HG03097 (cell line): ENCODE measurements at regions not wholly inside any gene's neighbourhood (a gene's known extent, or its start where the extent isn't known, plus 50 kb on each side); places are given as distances from the start of the nearest gene placed in this dataset.
"Not testable (repeated sequence)": the region's sequence is repeated elsewhere in the genome, so short reads cannot be mapped to it uniquely, and the experiment has no call there.

Experiments
- ATAC-seq: cut with Tn5 transposase; IDR thresholded peaks from one replicate; pipeline ENCODE4 v1.9.1; 2021; ENCODE audit not compliant: unreplicated experiment, low FRiP score

DNA sequence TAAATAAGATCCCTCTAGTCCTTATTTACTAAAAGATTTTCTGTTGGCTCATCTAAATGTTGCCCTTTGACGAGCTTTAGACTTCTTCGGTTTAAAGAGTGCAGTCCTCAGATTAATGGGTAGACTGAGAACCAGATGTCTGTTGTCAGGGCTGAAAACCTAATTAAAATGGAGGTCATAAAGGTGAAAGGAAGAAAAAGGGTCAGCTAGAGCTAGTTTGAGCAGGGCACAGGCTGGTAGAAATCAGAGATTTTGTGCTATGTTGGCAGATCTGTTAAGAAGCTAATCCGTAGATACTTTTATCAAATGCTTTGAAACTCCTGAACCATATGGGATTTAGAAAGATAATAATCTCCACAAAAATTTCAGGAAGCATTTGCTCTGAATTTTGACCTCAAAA lies 959.0 kb downstream of the PLA2G4A start:
- ATAC-seq = no peak

DNA sequence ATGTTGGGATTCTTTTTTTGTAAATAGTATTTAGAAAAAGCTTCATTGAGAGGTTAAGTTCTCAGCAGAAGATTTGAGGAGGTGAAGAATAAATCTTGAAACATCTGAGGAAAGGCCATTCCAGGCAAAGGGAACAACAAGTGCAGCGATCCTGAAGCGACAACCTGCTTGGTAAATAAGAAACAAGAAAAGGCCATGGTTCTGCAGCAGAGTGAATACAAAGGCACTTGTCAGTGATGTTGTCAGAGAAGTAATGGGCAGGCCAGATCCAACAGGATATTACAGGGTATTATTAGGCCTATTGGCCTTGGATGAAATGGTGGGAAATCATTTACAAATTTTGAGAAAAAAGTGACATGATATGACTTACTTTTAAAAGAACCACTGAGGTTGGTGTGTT lies 960.0 kb downstream of the PLA2G4A start:
- no peak for ATAC-seq

DNA sequence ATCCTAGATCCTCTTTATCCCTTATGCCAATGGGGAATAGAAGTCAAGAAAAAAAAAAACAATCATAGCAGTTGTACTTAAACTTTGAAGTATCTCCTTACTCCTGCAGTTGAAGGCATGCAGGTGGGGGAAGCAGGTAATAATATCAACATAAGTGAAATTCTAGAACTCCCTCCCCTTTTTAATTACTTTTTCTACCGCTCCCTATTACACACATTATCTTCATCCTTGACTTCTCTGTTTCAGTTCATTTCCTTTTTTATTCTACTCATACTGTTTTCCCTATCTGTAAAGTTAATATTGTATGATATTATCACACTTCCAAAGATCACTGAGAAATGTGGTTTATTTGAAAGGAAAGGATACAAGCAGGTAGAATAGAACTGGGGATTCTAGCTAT lies 962.0 kb downstream of the PLA2G4A start:
- ATAC-seq = no peak

DNA sequence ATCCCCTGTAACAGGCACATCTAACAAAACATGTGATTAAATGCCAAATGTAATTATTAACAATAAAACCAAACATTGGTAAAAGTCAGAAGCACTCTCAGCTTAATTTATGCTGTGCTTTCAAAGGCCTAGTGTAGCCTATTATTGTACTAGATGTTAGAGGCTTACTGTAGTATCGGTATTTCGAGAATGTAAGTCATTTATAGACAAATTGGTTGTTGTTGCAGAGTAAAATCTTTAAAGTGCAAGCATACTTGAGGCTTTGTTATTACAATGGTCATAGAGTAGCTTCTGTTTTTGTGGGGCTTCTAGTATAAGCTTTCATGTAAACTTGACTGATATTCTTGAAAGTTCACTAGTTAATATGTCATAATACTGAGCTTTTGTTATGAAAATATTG lies 965.8 kb downstream of the PLA2G4A start:
- ATAC-seq = no peak

DNA sequence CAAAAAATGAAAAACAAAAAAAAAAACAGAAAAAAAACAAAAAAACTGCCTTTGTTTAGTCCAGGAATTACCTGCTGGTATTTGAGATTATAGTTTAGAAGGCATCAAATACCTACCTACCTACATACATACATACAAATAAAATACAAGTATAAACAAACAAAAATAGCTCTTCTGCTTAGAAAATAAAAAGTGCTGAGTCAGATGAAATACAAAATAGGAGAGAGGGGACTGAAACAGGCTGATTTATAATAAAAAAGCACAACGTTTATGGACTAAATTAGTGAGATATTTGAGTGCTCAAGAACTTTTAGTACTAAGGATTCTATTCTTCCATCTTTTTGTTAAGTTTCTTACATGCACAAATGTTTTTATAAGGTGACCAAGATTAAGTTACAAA lies 980.8 kb downstream of the PLA2G4A start:
- no peak for ATAC-seq

DNA sequence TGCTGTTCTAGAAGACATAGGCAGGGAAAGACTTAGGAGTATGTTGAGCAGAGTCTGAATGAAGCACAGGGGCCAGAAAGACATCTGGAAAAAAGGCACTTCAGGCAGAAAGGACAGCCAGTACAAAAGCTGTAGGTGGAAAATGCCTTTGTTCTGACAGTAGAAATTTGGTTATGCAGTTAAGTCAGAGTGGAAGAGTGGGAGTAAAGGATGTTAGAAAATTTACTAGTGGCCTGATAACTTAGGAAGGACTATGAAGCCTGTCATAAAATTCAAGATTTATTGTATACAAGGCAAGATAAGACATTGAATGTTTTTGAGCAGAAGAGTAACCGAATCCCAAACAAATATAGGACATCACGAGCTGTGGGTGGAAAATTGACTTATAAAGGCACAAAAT lies 987.9 kb downstream of the PLA2G4A start:
- no peak for ATAC-seq

DNA sequence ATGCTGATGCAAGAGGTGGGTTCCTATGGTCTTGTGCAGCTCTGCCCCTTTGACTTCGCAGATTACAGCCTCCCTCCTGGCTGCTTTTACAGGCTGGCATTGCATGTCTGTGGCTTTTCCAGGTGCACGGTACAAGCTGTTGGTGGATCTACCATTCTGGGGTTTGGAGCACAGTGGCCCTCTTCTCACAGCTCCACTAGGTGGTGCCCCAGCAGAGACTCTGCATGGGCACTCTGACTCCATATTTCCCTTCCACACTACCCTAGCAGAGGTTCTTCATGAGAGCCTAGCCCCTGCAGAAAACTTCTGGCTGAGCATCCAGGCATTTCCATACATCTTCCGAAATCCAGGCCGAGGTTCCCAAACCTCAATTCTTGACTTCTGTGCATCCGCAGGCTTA lies 989.0 kb downstream of the PLA2G4A start:
- no peak for ATAC-seq

DNA sequence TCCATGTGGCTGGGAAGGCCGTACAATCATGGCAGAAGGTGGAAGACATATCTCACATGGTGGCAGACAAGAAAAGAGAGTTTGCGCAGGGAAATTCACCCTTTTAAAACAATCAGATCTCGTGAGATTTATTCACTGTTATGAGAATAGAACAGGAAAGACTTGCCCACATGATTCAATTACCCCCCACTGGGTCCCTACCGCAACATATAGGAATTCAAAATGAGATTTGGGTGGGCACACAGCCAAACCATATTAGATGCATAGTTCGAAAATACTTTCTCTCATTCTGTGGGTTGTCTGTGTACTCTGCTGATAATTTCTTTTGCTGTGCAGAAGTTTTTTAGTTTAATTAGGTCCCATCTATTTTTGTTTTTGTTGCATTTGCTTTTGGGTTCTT lies 990.3 kb downstream of the PLA2G4A start:
- ATAC-seq = no peak

DNA sequence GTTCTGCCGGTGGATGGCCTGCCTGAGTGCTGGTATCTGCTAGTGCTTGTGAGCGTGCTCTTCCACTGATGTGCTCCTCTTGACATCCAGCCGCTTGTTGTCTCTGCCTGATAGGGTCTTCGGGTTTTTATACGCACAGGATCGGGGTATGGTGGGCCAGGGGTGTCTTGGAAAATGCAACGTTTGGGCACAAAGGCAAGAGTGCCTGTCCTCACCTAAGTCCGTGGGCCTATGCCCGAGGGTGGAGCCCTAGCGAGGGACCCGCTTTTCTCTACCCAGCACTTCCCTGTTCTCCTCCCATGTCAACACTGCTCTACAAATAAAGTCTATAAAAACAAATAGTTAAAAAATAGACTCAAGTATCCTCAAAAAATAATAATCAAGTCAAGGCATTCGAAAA lies 1007.8 kb downstream of the PLA2G4A start:
- no peak for ATAC-seq

DNA sequence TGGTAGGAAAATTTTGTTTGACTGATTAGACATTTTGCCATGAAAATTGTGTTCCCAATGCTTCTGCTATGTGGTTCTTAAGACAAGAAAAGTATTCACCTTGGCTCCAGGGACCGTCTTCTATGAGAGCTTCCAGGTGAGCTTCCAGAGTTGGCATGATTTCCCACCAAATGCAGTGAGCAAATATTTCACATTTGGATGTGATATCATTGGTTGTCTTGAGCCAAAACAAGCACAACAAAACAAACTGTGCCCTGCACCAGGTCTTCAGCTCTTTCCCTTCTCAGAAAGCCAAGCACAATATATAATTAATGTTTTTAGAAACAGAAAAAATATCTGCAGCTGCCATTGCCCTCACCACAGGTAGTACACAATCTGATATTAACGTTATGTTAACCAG lies 1009.0 kb downstream of the PLA2G4A start:
- no peak for ATAC-seq

DNA sequence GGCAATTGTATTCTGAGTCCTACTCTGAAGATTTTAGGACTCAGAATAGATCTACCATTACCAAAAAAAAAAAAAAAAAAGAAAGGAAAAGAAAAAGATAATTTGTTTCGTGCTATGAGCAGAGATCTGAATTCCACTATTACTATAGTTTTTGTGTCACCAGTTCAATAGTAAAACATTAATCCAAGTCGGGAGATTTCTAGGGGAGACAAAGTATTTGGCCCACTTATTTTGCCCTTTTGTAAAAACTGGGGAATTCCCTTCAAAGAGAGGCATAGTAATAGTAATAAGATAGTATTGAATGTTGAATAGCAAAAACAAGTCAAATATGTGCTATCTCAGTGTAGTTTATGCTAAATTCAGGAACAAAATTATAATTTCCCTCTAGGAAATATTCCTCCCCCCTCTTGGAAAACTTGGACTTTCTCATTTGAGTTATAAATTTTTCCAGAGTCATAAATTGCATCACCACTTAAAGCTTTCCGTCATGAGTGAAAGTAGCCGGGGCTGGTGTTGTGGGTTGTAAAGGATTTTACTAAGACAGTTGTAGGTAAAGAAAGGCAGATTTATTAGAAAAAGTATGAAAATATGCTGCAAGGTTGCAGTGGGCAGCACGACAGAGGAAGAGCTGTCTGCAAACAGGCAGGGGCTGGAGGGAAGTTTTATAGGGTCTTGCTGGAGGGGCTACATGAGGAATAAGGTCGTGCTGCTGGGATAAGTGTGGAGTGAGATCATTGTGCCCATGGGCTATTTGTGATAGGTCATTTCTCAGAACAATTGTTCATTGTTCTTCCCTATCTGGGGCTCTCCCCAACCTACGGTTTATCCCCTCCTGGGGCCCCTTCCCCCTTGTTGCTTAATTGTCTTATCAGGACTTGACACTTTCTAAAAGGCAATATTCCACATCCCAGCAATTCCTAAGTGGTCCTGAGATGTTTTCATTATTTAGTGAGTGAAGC lies 1009.9 kb downstream of the PLA2G4A start:
- no peak for ATAC-seq

DNA sequence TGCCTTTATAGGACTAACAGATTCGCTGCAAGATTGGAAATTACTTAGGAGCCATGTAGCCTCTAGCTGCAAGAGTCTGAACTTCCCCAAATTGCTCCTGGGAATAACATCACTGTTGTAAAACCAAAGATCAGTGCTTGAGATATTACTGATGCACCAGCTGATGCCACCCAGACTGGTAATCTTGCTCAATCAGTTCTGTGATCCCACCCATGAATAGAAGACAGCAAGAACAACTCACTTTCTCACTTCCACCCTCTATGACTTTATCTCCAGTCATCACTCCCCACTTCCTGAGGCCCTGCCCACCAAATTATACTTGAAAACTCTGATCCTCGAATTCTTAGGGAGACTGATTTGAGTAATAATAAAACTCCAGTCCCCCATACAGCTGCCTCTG lies 1011.1 kb downstream of the PLA2G4A start:
- no peak for ATAC-seq

DNA sequence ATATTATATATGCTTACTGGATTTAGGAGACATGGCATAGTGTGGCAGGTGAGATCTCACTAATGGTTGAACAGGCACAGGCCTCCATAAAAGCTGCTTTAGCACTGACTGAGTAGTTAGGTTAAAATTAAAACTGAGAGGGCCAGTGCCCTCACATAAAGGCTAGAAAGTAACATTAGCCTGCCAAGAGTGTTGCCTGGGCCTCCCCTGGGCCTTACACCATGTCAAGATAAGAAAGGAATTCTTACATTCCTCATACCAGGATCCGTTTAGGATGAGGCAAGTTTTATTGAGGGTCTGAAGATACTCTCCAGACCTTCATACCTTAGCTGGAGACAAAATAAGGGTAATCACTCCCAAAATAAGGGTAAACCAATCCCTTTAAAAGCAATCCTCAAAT lies 1011.8 kb downstream of the PLA2G4A start:
- ATAC-seq = no peak

DNA sequence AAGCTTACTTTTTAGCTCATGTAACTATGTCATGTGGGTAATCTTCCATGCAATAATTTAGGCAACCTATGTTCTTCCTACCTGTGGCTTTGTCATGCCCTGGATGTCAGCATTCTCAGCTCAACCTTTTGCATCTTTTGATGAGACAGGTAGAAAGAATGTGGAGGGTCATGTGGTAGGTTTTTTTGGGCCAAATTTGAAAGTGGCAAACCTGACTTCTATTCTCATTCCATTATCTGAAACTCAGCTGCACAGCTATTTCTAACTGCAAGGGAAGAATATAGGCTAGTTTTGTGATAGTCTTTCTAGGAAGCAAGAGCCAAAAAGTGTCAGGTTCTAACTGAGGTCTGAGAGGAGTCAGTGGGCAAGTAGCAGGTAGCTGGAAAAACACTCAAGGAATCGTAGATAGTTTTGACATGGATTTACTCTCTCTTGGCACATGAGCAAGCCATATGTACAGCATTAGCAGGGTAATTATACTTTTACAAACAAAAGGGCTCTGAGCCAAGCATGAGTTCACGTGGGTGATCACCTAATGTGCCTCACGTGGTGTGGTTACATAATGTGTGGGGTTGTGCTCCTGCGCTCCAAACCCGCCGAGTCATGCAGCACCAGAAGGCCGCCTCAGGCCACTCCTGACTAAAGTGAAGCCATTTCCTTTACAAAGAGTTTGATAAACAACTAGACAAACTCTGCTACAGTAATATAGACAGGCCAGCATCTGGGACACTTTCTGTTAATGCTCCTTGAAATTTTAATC lies 1013.8 kb downstream of the PLA2G4A start:
- ATAC-seq = no peak

DNA sequence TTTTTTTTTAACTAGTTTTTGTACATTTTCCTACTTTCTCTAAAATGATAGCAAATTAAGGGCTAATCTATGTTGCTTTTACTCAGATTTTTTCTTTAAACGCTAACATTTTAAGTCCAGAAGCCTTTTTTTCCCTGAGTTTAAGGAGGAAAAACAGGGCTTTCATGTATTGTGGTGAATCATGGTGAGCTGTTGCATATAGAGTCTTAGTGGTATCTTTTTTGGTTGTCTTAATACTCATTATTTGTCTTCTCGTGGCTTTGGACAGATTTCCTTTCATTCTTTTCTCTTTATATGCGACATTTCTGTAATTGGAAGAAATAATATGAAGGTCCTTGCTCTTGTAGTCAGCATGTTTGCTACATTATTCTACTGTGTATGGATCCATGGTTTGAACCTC lies 1015.6 kb downstream of the PLA2G4A start:
- ATAC-seq = no peak

DNA sequence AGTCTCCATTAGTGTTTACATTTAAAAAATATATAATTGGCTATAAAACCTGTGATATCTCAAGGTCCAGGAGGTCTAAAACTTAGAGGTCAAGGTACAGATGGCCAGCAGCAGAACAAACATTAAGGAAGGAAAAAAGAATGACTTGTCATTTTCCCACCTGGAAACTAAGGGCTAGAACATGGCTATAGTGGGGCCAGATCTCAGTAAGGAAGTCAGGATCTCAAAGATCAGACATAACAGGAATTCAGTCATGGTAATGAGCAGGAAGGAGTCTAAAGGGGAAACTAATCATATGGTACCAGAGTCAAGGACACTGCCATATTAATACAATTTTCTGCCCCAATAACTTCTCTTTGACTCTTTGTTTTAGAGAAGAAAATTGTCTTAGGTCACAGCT lies 1018.8 kb downstream of the PLA2G4A start:
- ATAC-seq = no peak

DNA sequence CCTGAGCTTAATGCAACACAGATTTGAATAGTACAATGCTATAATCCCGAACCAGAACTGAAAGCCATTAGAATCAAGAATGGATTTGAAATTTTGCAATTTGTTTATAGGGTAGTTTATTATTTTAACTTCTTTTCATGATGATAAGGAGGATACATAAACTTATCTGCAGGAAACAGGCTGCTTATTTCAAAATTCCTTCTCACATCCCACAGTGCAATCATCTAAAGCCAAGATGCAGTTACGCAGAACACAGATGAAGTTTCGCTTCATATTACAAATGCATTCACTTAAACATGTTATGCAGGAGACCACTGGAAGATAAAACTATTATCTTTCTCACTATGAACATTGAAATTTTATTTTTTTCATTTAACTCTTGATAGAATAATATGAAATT lies 1019.6 kb downstream of the PLA2G4A start:
- ATAC-seq = no peak

DNA sequence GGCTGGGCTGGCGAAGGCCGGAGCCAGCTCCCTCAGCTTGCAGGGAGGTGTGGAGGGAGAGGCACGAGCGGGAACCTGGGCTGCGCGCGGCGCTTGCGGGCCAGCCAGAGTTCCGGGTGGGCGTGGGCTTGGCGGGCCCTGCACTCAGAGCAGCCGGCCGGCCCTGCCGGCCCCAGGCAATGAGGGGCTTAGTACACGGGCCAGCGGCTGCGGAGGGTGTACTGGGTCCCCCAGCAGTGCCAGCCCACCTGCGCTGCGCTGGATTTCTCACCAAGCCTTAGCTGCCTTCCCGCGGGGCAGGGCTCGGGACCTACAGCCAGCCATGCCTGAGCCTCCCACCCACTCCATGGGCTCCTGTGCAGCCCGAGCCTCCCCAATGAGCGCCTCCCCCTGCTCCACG lies 1021.4 kb downstream of the PLA2G4A start:
- not testable (repeated sequence) for ATAC-seq

DNA sequence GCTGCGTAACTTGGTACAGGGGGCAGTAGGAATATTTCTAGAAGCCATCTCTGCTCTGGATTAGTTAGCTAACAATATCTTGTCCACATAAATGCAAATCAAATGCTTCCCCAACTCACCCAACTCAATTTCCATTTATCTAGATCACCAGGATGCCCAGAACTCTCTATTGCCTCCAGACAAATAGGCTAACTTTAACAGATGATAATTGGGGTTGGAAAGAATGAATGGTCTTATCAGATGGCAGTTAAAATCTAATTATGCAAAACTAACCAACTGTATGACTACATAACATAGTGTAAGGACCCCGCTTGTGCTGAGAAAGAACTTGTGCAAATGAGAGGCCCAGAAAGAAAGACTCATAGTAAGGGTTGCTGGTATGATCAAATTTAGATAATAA lies 1024.8 kb downstream of the PLA2G4A start:
- ATAC-seq = no peak

DNA sequence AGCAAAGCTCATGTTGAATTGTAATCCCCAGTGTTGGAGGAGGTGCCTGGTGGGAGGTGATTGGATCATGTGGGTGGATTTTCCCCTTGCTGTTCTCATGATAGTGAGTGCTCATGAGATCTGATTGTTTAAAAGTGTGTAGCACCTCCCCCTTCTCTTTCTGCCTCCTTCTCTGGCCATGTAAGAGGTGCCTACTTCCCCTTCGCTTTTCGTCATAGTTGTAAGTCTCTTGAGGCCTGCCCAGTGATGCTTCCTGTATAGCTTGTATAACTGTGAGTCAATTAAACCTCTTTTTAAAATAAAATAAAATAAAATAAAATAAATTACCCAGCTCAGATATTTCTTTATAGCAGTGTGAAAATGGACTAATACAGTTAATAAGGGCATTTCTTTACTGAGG lies 1025.7 kb downstream of the PLA2G4A start:
- no peak for ATAC-seq

DNA sequence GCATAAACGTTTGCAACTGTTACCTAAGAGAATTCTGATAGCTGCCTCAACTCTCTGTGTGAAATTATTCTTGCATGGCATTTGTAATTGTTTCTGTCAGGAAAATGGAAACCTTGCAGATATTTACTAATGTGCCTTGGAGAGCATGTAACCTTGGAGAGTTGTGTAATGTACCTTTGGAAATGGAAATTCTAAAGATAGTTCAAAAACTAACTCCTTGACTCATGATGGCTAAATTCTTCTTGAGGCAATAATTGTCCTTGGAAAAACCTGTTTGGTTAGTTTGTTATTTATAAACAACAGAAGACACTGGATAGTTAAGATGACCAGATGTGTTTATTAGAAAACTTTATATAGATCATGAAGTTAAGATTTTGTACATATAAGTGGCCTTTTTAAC lies 1033.8 kb downstream of the PLA2G4A start:
- no peak for ATAC-seq

DNA sequence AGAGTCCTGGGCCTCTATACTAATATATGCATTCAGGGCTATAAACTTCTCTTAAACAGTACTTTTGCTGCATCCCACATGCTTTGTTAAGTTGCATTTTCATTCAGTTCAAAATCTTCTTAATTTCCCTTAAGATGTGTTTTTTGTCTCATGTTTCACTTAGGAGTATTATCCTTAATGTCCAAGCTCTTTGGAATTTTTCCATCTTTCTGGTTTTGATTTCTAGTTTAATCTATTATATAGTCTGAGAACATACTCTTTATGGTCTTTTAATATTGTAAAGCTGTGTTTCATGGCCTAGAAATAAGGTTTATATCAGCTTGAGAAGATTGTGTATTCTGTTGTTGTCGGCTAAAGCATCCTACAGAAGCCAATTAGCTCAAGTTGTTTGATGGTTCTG lies 1041.8 kb downstream of the PLA2G4A start:
- ATAC-seq = no peak
